KMS-11 (cell line): ENCODE measurements at regions not wholly inside any gene's neighbourhood (a gene's known extent, or its start where the extent isn't known, plus 50 kb on each side); places are given as distances from the start of the nearest gene placed in this dataset.

Experiments
- H2AFZ ChIP-seq: fragments of 200-600 bp; sonication (generic); 2 replicates; pipeline ENCODE4 v1.6.1; 2016; ENCODE audit warnings: antibody characterized with exemption, mixed run types, low read depth
- H3K27ac ChIP-seq: fragments of 200-600 bp; sonication (generic); 2 replicates; pipeline ENCODE4 v1.6.1; 2016; ENCODE audit warnings: mild to moderate bottlenecking, mixed run types
- H3K27me3 ChIP-seq: fragments of 200-600 bp; sonication (generic); 2 replicates; pipeline ENCODE4 v1.6.1; 2017; ENCODE audit warnings: mild to moderate bottlenecking, low read depth, mixed run types, moderate library complexity; ENCODE audit not compliant: insufficient read depth
- H3K36me3 ChIP-seq: fragments of 200-600 bp; sonication (generic); 2 replicates; pipeline ENCODE4 v1.6.1; 2017; ENCODE audit warnings: mild to moderate bottlenecking, mixed run types; ENCODE audit not compliant: insufficient read depth
- H3K4me1 ChIP-seq: fragments of 200-600 bp; sonication (generic); 2 replicates; pipeline ENCODE4 v1.6.1; 2016; ENCODE audit warnings: mild to moderate bottlenecking, low read depth, mixed run types; ENCODE audit not compliant: poor library complexity, severe bottlenecking
- H3K4me2 ChIP-seq: fragments of 200-600 bp; sonication (generic); 2 replicates; pipeline ENCODE4 v1.7.0; 2016; ENCODE audit warnings: mild to moderate bottlenecking, mixed run types
- H3K4me3 ChIP-seq: fragments of 200-600 bp; sonication (generic); IDR thresholded peaks from 2 replicates; pipeline ENCODE4 v1.6.1; 2017; ENCODE audit warnings: low read depth, low read length, mixed read lengths; ENCODE audit not compliant: insufficient read depth
- H3K79me2 ChIP-seq: fragments of 200-600 bp; sonication (generic); 2 replicates; pipeline ENCODE4 v1.6.1; 2016; ENCODE audit warnings: low read depth, mixed run types; ENCODE audit not compliant: insufficient read depth
- H3K9ac ChIP-seq: fragments of 200-600 bp; sonication (generic); 2 replicates; pipeline ENCODE4 v1.6.1; 2016; ENCODE audit warnings: mild to moderate bottlenecking, mixed run types
- H4K20me1 ChIP-seq: fragments of 200-600 bp; sonication (generic); 2 replicates; pipeline ENCODE4 v1.6.1; 2016; ENCODE audit warnings: mild to moderate bottlenecking, mixed run types; ENCODE audit not compliant: insufficient read depth
- TF ChIP-seq, protein P1 (sequence below): fragments of 200-600 bp; sonication (generic); conservative IDR thresholded peaks from 2 replicates; pipeline ENCODE4 v1.6.1; 2017; ENCODE audit warnings: low read depth, mild to moderate bottlenecking, antibody characterized with exemption, low read length, moderate library complexity, mixed read lengths

DNA sequence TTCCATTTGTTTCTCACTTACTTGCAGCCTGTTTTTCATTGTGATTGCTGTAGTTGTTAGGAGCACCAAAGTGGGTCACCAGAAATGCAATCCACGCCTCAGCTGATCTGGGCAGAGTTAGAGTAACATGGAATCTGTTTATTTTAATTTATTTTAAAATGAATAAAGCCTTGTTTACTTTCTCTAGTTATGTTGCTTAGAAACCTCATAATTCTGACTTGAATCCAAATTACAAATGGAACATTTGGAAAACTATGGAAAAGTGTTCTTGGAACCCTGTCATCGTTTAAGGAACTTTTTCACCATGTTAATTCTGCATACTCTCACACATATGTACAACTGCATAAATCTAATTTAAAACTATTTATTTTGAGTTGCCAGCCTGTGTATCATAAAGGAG is 92.2 kb upstream of the DAAM1 start:
- H2AFZ ChIP-seq, result no peak overlapping the region
- no peaks in the 10 kb centered on the region for H4K20me1 ChIP-seq
- H3K36me3 ChIP-seq, result no peaks in the 10 kb centered on the region
- no peak overlapping the region for H3K4me2 ChIP-seq
- no peaks in the 10 kb centered on the region for H3K4me1 ChIP-seq
- no peaks in the 10 kb centered on the region for H3K27me3 ChIP-seq
- H3K4me3 ChIP-seq, result no peak overlapping the region
- H3K27ac ChIP-seq, result no peak overlapping the region
- TF ChIP-seq, protein P1, sequence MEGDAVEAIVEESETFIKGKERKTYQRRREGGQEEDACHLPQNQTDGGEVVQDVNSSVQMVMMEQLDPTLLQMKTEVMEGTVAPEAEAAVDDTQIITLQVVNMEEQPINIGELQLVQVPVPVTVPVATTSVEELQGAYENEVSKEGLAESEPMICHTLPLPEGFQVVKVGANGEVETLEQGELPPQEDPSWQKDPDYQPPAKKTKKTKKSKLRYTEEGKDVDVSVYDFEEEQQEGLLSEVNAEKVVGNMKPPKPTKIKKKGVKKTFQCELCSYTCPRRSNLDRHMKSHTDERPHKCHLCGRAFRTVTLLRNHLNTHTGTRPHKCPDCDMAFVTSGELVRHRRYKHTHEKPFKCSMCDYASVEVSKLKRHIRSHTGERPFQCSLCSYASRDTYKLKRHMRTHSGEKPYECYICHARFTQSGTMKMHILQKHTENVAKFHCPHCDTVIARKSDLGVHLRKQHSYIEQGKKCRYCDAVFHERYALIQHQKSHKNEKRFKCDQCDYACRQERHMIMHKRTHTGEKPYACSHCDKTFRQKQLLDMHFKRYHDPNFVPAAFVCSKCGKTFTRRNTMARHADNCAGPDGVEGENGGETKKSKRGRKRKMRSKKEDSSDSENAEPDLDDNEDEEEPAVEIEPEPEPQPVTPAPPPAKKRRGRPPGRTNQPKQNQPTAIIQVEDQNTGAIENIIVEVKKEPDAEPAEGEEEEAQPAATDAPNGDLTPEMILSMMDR, result no peak
- no peaks in the 10 kb centered on the region for H3K79me2 ChIP-seq
- no peak overlapping the region for H3K9ac ChIP-seq

DNA sequence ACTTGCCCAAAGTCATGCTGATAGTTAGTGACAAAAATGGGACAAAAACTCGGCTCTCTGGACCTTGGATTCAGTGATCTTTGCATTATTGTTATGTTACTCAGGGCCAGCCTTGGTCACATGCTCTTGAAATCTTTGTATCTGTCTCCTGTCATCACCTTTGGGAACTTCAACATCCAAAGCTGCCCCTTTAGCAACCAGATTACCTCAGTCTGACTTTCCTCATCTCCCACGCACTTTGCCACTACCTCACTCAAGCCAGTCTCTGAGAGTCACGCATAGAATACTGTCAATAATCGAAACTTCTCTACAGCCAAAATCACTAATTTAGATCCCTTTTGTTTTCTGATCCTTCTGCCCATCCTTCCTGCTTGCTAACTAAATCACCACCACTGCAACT is 90.8 kb upstream of the DAAM1 start:
- Histone ChIP-seq H3K27me3 (no peaks in the 10 kb centered on the region), H4K20me1 (no peaks in the 10 kb centered on the region), H3K4me3 (no peak overlapping the region), H3K4me2 (no peak overlapping the region), H3K9ac (no peak overlapping the region), H3K27ac (no peak overlapping the region), H3K4me1 (no peaks in the 10 kb centered on the region), H2AFZ (no peak overlapping the region), H3K79me2 (no peaks in the 10 kb centered on the region), H3K36me3 (no peaks in the 10 kb centered on the region)
- TF ChIP-seq, protein P1, result no peak

DNA sequence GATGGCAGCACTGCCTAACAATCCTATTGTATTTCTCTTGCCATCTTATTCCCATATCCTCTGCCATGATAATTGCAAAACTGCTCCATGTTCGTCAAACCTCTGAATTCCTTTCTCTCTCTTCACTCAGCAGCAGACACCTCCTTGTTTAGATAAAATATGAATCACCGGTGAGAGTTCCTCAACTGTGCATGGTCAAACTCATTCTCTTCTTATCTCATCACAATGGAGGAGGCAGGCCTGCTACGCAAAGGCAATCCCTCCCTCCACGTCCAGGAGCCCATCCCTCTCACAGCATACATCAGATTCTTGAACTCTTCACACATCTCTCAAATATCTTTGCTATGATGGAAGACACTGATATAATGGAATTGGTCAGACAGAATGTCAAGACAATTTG is 90.1 kb upstream of the DAAM1 start:
- Histone ChIP-seq H3K4me1 (no peaks in the 10 kb centered on the region), H3K27me3 (no peaks in the 10 kb centered on the region), H3K27ac (no peak overlapping the region), H3K36me3 (no peaks in the 10 kb centered on the region), H3K4me3 (no peak overlapping the region), H2AFZ (no peak overlapping the region), H3K79me2 (no peaks in the 10 kb centered on the region), H3K9ac (no peak overlapping the region), H4K20me1 (no peaks in the 10 kb centered on the region), H3K4me2 (no peak overlapping the region)
- TF ChIP-seq, protein P1, result no peak

DNA sequence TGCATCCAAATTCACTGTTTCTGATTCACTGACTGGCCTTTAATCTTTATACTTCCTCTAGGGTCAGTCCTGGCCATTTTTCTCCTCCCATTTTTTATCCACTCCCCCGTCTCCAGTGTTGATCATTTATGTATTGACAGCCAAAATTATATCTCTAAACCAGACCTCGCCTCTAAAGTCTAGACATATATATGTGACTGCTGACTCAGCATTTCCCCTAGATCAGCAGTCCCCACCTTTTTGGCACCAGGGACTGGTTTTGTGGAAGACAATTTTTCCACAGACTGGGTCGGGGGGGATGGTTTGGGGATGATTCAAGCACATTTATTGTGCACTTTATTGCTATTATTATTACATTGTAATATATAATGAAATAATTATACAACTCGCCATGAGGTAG is 88.3 kb upstream of the DAAM1 start:
- Histone ChIP-seq H3K4me2 (no peak overlapping the region), H3K9ac (no peak overlapping the region), H2AFZ (no peak overlapping the region), H4K20me1 (no peaks in the 10 kb centered on the region), H3K4me3 (no peak overlapping the region), H3K36me3 (no peaks in the 10 kb centered on the region), H3K4me1 (no peaks in the 10 kb centered on the region), H3K79me2 (no peaks in the 10 kb centered on the region), H3K27me3 (no peaks in the 10 kb centered on the region), H3K27ac (no peak overlapping the region)
- TF ChIP-seq, protein P1, result no peak

DNA sequence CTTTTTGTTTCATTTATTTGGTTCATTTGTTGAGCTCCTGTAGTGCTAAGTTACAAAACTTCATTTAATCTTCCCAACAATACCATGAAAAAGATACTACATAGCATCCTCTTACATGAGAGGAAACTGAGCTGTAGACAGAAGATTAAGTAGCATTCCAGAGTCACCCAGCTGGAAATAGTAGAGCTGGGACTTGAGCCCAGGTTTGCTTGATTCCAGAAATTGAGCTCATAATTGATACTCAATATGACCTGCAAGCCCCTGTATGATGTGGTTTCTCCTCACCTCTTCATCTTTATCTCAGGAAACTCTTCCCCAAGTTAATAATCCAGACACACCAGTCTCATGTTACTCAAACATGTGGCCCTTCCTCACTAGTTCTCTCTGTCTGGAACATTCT is 87.0 kb upstream of the DAAM1 start:
- H3K4me2 ChIP-seq, result no peak overlapping the region
- H3K79me2 ChIP-seq, result no peaks in the 10 kb centered on the region
- no peak overlapping the region for H3K27ac ChIP-seq
- H3K36me3 ChIP-seq, result no peaks in the 10 kb centered on the region
- H3K9ac ChIP-seq, result no peak overlapping the region
- H3K27me3 ChIP-seq, result no peaks in the 10 kb centered on the region
- no peaks in the 10 kb centered on the region for H3K4me1 ChIP-seq
- no peaks in the 10 kb centered on the region for H4K20me1 ChIP-seq
- TF ChIP-seq, protein P1, result no peak
- no peak overlapping the region for H2AFZ ChIP-seq
- no peak overlapping the region for H3K4me3 ChIP-seq
